HG03039 (cell line): ENCODE measurements at regions not wholly inside any gene's neighbourhood (a gene's known extent, or its start where the extent isn't known, plus 50 kb on each side); places are given as distances from the start of the nearest gene placed in this dataset.

ENCODE experiments used
- ATAC-seq: cut with Tn5 transposase; IDR thresholded peaks from one replicate; pipeline ENCODE4 v1.9.1; 2021; ENCODE audit warnings: mild to moderate bottlenecking, moderate library complexity; ENCODE audit not compliant: unreplicated experiment

DNA sequence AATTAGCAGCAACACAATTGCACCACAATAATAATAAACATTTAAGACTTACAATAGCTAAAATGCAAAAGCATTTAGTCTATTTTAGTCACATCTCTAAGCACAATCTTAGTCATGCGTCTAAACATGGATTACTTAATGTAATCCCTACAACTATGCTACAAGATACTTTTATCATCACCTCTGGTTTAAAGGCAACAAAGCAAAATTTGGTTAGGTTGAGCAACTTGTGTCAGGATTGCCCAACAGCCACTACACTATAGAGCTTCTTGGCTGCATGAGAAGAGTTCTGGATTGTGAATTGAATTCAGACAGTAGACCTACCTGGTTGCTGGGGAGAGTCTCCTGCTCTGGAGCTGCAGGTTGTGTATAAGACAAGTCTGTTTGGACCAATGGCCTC lies 146.5 kb upstream of the PUDP start:
- no peak for ATAC-seq

- ATAC-seq: no peak
These were observed 138.3 kb upstream of the PUDP start for GRCh38 chrX:7286168-7286837.

DNA sequence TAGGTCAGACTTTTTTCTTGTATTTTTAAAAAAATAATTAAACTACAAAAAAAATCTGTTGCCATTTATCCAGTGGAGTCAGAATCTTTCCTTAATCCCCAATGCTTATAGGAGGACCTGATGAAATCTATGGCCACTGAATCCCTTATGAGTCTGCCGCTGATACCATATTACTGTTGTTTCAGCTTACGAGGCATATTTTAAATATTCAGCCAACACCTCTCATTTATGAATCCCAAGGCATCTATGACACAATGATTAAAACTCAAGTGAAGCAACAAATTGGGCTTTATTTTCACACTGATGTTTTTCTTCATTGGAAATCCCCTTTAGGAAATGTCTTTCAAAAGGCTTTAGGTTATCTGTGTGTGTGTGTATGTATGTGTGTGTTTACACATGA lies 137.8 kb upstream of the PUDP start:
- ATAC-seq: no peak

- no peak for ATAC-seq
These were observed 135.8 kb upstream of the PUDP start for GRCh38 chrX:7283741-7284140.

DNA sequence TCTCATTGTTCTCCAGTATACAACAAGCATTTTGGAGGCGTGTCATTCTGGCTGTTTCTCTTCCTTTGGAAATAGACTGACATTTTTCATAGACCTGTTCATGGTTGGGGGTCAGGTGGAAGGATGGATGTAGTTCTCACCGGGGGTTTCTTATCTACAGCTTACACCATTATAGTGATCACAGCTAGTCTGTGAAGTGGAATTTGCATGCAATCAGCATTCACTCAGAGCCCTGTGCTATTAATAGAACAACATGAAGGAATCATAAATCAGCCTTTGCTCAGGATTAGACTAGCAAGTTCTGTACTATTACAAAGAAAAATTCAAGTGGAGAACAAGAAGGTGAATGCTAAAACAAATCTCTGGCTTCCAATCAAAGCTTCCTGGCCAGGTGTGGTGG lies 132.6 kb upstream of the PUDP start:
- no peak for ATAC-seq

GRCh38 chrX:7272346-7272745 lies 124.4 kb upstream of the PUDP start:
- ATAC-seq: no peak

DNA sequence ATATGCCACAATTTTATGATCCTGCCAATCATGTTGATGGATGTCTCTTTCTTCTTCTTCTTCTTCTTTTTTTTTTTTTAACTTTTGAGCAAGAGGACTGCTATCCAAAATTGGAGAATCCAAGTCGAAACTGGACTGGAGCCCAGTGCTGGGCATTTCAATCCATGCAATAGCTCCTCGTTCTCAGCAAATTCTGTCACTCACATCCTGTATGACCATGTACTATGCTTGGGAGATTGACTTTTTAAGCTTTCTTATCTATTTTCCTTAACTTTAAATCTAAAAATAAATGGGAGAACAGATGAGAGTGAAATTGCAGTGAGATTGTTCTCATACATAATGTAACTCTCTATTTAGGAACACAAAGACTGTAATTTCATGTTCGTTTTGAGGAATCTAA lies 123.0 kb upstream of the PUDP start:
- ATAC-seq: no peak

DNA sequence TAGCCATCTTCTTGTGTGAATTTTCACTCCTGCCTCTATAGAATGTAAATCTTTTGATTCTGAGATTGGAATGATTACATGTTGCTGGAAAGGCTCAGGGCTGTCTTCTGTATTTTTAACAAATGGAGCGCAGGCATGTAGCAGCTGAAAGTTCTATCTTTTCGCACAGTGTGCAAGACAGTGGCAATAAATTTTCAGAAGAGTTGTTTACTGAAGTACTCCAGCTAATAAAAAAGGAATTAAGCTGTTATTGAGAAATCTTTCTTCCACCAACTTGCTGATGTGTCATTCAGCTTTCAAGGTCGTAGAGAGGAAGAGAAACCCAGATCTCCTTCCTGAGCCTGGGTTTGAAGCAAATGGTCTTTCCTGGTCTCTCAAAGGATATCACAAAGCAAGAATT lies 122.0 kb upstream of the PUDP start:
- ATAC-seq: no peak

DNA sequence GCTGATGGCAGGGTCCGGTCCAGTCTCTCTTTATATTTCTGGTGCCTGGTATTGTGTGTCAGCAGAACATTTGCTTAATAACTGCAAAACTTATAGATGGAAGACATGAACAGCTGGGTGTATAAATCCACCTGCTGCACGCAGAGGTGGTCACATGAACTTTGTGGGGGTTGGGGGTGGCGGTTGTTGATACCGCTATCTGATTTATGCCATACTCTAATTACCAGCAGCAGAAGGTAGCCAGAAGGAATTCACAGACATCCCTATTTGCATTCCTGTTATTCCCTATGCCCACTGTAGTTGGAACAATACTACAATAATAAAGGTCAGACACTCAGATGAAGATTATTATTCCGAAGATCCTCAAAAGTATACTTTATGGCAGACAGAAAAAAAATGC lies 121.6 kb upstream of the PUDP start:
- ATAC-seq: no peak

DNA sequence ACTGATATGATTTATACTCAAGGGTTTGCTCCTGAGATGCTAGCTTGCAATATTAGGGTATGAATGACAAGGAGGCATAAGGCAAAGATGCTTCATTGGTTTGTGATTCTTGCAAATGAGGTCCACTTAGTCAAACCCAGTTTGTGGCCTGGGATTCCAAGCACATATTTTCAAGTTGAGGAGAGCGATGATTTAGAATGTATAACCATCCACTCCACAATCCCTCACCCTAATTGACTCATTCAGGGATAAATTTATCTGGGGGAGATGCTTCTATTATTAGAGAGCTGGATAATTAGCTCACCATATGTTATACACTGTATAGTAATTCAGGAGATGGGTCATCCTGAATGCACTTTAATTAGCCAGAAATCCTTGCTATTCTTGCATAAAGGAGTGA lies 118.3 kb upstream of the PUDP start:
- ATAC-seq: no peak

GRCh38 chrX:7264399-7264798 lies 116.4 kb upstream of the PUDP start:
- peak; percentile 73 for ATAC-seq

DNA sequence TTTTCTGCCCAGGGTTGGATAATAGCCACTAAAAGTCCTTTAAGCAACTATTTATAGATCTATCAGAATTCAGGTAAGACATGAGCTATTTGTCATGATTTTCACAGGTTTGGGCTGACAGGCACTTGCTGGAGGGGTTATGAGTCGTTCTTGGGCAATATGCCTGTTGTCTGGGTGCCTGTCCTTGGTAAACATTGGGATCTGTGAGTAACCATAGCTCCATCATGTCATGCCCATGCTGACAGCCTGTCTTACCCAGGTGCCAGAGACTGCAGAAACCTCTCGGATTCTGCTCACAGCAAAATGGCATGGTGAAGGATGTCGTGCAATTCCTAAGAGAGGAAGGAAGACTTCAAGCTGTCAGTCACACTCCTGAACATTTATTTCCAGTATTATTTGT lies 116.0 kb upstream of the PUDP start:
- no peak for ATAC-seq

DNA sequence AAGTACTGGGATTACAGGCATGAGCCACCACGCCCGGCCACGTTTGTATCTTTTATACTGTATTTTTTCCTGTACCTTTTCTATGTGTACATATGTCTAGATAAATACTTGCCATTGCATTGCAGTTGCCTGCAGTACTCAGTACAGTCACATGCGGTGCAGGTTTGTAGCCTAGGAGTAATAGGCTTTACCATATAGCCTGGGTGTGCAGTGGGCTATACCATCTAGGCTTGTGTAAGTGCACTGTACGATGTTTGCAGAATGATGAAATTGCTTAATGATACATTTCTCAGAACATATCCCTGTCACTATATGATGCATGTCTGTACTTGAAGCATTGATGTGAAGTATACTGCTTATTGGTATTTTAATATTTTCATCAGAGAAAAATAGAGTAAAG lies 115.4 kb upstream of the PUDP start:
- no peak for ATAC-seq

DNA sequence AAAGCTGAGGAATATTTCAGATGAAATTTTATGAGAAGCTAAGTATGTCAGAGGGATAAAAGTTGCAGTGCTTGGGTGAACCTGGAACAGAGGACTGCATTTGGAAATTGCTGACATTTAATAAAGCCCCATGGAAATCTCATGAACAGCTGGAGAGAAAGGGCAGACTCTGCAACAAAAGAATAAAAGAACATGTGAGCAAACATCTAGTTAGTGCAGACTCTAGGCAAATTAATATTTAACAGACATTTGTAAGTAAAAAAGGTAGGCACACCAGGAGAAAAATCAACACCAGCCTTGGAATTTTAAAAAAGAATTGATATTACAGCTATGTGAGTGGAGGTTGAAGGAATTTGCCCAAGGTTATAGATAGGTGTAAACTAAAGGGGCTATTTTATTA lies 114.6 kb upstream of the PUDP start:
- no peak for ATAC-seq

DNA sequence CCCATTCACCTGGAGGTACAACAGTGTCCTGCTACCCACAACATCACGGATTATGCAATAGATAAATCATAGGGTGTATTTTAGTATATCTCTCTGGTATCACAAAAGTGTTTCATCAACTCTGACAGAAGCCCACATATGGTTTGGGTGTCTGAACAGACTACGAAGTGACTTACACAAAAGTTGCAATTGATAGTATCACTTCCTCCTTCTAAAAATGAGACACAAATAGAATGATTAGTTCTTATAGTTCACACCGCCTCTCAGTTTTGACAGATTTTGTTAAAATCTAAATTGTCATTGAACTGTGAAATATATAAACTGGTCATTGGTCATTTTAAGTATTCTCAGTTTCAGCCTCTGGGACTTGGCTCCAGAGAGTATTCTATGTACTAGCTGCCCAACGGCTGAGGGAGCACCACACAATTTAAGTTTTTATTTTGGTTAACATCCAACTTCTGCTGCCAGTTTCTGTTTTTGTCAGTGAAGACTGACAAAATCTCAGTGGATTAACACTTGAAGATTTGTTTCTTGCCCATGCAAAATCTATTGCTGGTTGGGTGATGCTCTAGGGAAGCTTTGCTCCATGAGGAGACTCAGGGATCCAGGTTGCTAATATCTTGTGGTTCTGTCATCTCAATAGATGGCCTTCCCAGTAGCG lies 113.8 kb upstream of the PUDP start:
- ATAC-seq: peak; percentile 66

DNA sequence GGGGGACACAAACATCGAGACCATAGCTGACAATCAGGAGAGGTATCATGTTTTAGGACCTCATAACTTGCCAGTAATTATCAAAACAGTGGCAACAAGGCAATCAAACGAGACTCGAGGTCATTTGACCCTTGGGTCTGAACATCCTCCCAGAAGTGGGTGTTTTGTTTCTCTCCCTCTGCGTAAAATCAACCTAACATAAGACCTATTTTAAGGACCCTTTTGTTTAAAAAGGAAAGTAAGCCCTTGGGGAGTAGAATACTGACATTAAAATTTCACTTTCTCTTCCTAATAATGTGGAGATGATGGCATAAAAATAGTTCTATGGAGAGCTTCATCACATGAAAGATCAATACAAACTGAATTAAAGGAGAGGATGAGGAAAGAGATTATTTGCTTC lies 106.2 kb upstream of the PUDP start:
- ATAC-seq: no peak

DNA sequence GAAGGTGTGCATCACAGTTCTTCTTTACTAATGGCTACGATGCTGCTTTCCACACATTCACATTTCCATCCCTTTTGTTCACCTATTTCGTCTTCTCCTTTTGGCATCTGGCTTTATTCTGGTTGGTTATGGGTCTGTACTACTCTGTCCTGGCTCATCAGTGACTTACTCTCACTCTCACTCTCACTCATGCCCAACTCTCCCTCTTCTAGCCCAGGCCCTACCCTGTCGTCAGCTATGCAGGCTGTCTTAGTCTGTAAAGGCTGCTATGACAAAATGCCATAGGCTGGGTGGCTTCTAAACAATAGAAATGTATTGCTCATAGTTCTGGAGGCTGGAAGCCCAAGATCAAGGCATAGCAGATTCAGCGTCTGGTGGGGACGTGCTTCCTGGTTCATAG lies 105.6 kb upstream of the PUDP start:
- no peak for ATAC-seq

DNA sequence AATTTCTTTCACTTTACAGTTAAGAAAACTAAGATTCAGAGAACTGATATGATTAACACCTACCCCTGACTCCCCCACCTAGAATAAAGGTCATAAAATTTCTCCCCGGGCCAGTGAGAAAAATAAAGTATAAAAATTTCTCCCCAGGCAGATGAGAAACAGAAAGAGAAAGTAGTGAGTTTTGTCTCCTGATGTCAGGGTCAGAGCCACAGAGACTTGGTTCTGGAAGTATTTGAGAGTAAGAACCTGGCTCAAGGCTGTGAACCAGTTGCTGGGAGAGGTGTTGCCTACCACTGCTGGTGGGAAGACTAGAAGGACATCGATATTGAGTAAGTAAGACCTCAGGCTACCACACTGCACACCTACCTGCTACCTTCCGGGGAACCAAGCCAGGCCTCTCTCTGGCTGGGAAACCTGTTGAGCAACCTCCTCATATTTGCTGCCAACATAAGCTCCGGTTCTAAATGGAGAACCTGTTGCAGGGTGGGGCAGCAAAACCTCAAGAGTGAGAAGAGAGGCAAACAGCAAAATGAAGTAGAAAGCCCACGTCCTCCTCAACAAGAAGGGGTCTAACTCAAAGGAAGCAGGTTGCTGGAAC lies 104.2 kb upstream of the PUDP start:
- ATAC-seq: no peak

DNA sequence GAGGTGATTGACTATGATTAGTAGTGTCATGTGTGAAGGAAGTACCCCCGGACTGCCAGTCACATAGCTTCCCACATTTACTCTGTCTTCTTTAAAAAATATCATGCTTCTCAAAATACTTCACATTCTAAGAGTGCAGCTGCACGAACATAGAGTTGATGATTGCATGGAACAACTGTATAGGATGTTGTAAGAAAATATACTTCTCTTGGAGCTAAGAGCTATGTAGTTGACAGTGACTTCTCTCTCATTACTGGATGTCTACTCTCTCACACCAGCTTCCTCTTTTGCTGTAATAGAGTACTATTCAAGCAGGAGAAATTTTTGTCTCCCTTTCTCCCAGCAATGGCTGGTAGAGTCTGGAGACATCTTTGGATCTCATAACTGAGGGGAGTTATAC lies 99.4 kb upstream of the PUDP start:
- no peak for ATAC-seq

DNA sequence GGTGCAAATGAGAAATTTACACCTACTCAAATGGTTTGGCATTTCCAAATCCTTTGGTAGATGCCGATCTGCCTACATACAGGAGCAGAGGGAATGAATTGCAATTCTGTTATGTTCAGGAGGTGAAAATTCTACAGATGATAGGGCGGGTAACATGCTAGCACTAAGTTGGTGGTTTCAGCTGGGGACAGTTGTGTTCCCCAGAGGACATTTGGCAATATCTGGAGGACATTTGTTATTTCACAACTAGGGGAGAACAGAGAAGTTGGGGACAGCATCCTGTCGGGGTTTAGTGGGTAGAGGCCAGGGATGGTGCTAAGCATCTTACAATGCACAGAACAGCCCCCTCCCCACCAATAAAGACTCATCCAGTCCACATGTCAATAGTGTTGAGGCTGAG lies 96.5 kb upstream of the PUDP start:
- no peak for ATAC-seq

DNA sequence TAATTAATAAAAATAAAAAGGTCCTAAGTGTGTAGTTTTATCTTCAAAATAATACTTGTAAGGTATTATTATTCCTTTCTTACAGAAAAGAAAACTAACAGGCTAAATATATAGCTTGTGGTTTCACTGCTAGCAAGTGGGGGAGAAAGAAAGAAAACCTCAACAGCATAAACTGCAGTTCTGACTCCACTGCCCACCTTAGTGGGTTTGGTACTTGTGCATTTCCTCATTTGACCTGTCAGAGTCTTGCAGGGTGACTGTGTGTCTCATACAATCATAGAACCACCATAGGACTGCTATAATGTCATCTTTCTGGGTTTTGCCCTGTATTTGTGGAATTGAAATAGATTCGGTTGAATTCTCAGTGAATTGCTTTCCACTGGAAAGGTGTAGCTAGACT lies 94.7 kb upstream of the PUDP start:
- ATAC-seq: peak; percentile 98

DNA sequence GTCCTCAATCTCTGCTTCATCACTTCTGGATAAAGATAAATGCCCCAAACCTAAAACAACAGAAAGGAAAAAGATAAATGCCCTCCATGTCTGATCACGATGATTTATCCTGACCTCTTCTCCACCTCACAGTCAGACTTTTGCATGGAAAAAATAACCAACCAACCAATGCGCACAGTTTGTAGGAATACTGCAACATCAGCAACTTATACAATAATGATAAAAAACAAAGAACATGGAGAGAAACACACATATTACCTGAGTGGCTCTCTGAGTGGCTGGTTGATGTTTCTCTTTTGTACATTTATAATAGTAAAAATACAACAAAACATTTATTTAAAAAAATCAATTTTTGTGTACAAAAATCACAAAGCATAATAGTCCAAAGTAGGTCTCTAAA lies 93.0 kb upstream of the PUDP start:
- ATAC-seq: no peak

GRCh38 chrX:7235071-7235470 lies 87.1 kb upstream of the PUDP start:
- ATAC-seq: no peak
